ENCODE measurements at regions not wholly inside any gene's neighbourhood (a gene's known extent, or its start where the extent isn't known, plus 50 kb on each side); places are given as distances from the start of the nearest gene placed in this dataset.

DNA sequence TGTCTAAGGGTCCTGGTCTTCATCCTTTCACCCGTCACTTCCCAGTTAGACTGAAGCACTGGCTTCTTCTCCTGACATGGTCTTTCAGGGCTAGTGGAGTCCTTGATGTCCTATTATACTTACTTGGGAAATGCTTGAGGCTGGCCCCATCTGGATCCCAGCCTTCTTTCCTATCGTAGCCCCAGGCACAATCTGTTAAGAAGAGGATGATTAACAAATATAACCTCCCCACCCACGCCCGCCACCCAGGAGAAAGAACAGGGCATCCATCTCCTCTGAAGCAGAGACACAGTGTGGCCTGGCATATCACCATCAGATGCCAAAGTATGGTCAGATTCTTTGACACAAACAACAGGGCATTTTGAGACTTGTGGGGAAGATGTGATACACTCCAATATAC lies 530.1 kb downstream of the SOX11 start:
- Histone ChIP-seq H3K27ac (ENCODE audit: low read depth in 2 of 2, low read length in 1 of 2) (no peak overlapping the region), H4K20me1 (ENCODE audit: insufficient read depth) (no peaks in the 10 kb centered on the region), H3K4me3 (ENCODE audit: low read depth in 2 of 2, low read length in 1 of 2) (no peak overlapping the region), H3K36me3 (replicated peaks in 1 of 2; ENCODE audit: control insufficient read depth in 1 of 2, insufficient read depth in 2 of 2, low read length in 1 of 2) (no peaks in the 10 kb centered on the region), H3F3A (replicated peaks; ENCODE audit: insufficient read depth) (no peaks in the 10 kb centered on the region), H3K27me3 (ENCODE audit: insufficient read depth) (no peaks in the 10 kb centered on the region), H3K9me2 (no peaks in the 10 kb centered on the region), H2AFZ (ENCODE audit: low read depth) (no peak overlapping the region), H3K4me1 (ENCODE audit: control insufficient read depth in 1 of 2, insufficient read depth in 2 of 2, low read depth in 1 of 2, low read length in 1 of 2) (peaks cover 0 to 2% of the 10 kb centered on the region in 2 experiments; a peak in 1 of 4 replicates), H3K9me3 (no peaks in the 10 kb centered on the region), H3K79me2 (ENCODE audit: insufficient read depth) (no peaks in the 10 kb centered on the region), H3K4me2 (no peak overlapping the region), H3K9ac (no peak overlapping the region)
- POLR2A ChIA-PET, result no interaction called here
- TF ChIP-seq TCF12 (IDR thresholded peaks at IDR 0.05) (no peak), RFX5 (IDR thresholded peaks at IDR 0.05; ENCODE audit: low read length) (no peak), NRF1 (IDR thresholded peaks at IDR 0.05; ENCODE audit: low read depth, low read length) (no peak), YY1 (IDR thresholded peaks at IDR 0.05; ENCODE audit: low read depth) (no peak), FOSL2 (IDR thresholded peaks at IDR 0.05; ENCODE audit: borderline replicate concordance, low read depth) (no peak), TEAD4 (IDR thresholded peaks at IDR 0.05; ENCODE audit: borderline replicate concordance, insufficient read depth) (no peak), FOXM1 (IDR thresholded peaks at IDR 0.05; ENCODE audit: low read depth) (no peak)
- TF ChIP-seq, protein P1, sequence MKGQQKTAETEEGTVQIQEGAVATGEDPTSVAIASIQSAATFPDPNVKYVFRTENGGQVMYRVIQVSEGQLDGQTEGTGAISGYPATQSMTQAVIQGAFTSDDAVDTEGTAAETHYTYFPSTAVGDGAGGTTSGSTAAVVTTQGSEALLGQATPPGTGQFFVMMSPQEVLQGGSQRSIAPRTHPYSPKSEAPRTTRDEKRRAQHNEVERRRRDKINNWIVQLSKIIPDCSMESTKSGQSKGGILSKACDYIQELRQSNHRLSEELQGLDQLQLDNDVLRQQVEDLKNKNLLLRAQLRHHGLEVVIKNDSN (IDR thresholded peaks at IDR 0.05; ENCODE audit: borderline replicate concordance, low read depth), result no peak
- TF ChIP-seq, protein P2, sequence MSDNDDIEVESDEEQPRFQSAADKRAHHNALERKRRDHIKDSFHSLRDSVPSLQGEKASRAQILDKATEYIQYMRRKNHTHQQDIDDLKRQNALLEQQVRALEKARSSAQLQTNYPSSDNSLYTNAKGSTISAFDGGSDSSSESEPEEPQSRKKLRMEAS (IDR thresholded peaks at IDR 0.05; ENCODE audit: low read depth), result no peak
- TF ChIP-seq, protein P3, sequence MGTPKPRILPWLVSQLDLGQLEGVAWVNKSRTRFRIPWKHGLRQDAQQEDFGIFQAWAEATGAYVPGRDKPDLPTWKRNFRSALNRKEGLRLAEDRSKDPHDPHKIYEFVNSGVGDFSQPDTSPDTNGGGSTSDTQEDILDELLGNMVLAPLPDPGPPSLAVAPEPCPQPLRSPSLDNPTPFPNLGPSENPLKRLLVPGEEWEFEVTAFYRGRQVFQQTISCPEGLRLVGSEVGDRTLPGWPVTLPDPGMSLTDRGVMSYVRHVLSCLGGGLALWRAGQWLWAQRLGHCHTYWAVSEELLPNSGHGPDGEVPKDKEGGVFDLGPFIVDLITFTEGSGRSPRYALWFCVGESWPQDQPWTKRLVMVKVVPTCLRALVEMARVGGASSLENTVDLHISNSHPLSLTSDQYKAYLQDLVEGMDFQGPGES (IDR thresholded peaks at IDR 0.05; ENCODE audit: low read depth, low read length), result no peak
- TF ChIP-seq, protein P4, sequence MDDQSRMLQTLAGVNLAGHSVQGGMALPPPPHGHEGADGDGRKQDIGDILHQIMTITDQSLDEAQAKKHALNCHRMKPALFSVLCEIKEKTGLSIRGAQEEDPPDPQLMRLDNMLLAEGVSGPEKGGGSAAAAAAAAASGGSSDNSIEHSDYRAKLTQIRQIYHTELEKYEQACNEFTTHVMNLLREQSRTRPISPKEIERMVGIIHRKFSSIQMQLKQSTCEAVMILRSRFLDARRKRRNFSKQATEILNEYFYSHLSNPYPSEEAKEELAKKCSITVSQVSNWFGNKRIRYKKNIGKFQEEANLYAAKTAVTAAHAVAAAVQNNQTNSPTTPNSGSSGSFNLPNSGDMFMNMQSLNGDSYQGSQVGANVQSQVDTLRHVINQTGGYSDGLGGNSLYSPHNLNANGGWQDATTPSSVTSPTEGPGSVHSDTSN (IDR thresholded peaks at IDR 0.05), result no peak
- TF ChIP-seq, protein P5, sequence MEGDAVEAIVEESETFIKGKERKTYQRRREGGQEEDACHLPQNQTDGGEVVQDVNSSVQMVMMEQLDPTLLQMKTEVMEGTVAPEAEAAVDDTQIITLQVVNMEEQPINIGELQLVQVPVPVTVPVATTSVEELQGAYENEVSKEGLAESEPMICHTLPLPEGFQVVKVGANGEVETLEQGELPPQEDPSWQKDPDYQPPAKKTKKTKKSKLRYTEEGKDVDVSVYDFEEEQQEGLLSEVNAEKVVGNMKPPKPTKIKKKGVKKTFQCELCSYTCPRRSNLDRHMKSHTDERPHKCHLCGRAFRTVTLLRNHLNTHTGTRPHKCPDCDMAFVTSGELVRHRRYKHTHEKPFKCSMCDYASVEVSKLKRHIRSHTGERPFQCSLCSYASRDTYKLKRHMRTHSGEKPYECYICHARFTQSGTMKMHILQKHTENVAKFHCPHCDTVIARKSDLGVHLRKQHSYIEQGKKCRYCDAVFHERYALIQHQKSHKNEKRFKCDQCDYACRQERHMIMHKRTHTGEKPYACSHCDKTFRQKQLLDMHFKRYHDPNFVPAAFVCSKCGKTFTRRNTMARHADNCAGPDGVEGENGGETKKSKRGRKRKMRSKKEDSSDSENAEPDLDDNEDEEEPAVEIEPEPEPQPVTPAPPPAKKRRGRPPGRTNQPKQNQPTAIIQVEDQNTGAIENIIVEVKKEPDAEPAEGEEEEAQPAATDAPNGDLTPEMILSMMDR (IDR thresholded peaks at IDR 0.05), result no peak
- TF ChIP-seq, protein P6, sequence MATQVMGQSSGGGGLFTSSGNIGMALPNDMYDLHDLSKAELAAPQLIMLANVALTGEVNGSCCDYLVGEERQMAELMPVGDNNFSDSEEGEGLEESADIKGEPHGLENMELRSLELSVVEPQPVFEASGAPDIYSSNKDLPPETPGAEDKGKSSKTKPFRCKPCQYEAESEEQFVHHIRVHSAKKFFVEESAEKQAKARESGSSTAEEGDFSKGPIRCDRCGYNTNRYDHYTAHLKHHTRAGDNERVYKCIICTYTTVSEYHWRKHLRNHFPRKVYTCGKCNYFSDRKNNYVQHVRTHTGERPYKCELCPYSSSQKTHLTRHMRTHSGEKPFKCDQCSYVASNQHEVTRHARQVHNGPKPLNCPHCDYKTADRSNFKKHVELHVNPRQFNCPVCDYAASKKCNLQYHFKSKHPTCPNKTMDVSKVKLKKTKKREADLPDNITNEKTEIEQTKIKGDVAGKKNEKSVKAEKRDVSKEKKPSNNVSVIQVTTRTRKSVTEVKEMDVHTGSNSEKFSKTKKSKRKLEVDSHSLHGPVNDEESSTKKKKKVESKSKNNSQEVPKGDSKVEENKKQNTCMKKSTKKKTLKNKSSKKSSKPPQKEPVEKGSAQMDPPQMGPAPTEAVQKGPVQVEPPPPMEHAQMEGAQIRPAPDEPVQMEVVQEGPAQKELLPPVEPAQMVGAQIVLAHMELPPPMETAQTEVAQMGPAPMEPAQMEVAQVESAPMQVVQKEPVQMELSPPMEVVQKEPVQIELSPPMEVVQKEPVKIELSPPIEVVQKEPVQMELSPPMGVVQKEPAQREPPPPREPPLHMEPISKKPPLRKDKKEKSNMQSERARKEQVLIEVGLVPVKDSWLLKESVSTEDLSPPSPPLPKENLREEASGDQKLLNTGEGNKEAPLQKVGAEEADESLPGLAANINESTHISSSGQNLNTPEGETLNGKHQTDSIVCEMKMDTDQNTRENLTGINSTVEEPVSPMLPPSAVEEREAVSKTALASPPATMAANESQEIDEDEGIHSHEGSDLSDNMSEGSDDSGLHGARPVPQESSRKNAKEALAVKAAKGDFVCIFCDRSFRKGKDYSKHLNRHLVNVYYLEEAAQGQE (IDR thresholded peaks at IDR 0.05; ENCODE audit: low read depth, low read length), result no peak
- WGBS (ENCODE audit: low lambda C conversion rate), result 47% methylated on average over 4 of the region's 4 CpGs
- CTCF ChIA-PET, result no interaction called here
- peak; percentile 33 for DNase-seq

All from SK-N-SH (cell line).